Stimulated activated CD4-positive, alpha-beta T cell treated with anti-CD3 and anti-CD28 coated beads, Interleukin-4, amount 100 ng/mL, for 4 hours (primary cell): ENCODE measurements at regions not wholly inside any gene's neighbourhood (a gene's known extent, or its start where the extent isn't known, plus 50 kb on each side); places are given as distances from the start of the nearest gene placed in this dataset.
"Not testable (repeated sequence)": the region's sequence is repeated elsewhere in the genome, so short reads cannot be mapped to it uniquely, and the experiment has no call there.

Experiments
- DNase-seq, 2 experiments: peaks; one replicate each; pipeline ENCODE4 v3.0.0-alpha.2; 2020

DNA sequence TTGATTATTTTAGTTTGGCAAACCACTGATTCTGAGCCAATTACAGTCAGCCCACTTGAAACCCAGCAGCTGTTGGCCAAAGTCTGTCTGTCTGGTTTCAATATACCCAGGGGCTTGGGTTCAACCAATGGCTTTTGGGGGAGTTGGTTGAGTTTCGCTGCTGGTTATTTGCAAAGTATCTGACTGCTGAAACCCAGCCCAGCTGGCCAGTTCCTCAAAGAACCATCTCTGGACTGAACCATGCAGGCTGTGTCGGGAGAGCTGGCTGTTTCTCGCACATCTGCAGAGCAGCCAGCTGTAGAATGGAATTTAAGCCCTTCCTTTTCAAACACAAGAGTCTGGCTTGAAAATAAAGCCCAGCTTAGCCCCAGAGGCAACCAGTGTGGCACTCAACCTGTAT lies 66.0 kb upstream of the PAX7 start:
- no peak for DNase-seq

DNA sequence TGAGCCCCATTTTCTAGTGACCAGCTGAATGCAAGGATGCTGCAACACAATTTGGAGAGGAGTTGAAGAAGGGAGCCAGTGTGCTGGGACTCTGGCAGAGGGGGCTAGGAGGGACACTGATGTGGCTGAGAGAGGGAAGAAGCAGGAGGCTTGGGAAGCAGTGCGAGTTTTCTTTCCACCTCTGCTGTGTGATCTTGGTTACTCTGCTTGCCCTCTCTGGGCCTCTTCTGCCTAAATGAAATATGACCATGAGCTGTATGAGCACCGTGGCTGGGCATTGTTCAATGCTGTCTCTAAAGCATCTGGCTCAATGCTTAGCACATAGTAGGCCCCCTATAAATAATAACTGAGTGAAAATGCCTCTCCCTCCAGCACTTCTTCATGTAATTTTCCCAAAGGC lies 65.3 kb upstream of the PAX7 start:
- no peak for DNase-seq

GRCh38 chr1:18568489-18568888 lies 62.2 kb upstream of the PAX7 start:
- DNase-seq = no peak

DNA sequence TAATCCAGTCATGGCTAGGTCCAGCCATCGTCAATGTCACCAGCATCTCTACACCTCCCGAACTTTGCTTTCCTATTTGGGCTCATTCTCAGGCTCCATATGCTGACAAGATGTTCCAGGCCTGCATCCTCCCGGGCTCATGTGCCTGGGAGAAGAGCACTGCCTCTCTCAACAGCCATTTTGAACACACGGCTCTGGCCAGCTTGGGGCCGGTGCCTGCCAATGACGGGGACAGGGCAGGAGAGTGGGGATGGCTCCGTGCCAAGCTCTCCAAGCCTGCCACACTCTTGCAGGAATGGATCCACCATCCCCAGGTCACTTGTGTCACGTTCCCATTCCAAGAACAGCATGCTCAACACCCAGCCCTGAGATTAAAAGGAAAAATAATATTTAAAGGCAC lies 61.4 kb upstream of the PAX7 start:
- DNase-seq = no peak

DNA sequence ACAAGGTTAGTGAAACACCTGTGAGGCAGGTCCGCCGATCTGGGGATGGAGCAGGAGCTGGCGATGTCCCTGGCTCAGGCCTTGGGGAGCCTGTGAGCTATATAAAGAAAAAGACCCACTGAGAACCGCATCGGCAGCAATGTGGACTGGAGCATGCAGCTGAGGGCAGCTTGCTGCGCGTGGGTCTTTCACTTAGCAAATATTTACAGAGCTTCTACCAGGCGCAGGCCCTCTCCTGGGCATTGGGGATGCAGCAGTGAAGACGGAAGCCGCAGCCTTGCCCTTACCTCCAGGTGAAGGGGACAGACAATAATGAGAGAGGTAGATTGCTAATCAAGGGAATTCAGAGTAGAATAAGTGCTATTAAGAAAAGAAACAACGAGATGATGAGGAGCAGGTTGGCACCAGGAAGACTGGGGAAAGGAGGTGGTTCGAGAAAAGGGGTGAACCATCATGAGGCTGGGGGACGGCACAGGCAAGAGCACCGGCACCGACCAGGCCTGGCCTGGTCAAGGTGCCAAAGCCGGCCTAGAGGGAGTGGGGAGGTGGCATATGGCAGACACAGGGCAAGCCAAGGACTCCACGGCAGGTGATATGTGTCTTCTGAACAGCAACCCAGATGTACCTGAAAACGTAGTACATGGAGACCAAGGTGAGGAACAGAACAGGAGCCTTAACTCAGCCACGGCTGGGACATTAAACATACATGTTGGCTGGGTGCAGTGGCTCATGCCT lies 60.7 kb upstream of the PAX7 start:
- DNase-seq = no peak

- no peak for DNase-seq
Observed at GRCh38 chr1:18571275-18571674, 59.4 kb upstream of the PAX7 start.

- no peak for DNase-seq
Observed at GRCh38 chr1:18572022-18572880, 58.4 kb upstream of the PAX7 start.

- DNase-seq = no peak
Observed at GRCh38 chr1:18573170-18573569, 57.5 kb upstream of the PAX7 start.

GRCh38 chr1:18574754-18575153 lies 55.9 kb upstream of the PAX7 start:
- no peak for DNase-seq

GRCh38 chr1:18575620-18576019 lies 55.0 kb upstream of the PAX7 start:
- peak; percentile 12 to 51 for DNase-seq

GRCh38 chr1:18578271-18578670 lies 52.4 kb upstream of the PAX7 start:
- no peak for DNase-seq

GRCh38 chr1:18579267-18579666 lies 51.4 kb upstream of the PAX7 start:
- DNase-seq = not testable (repeated sequence)

GRCh38 chr1:18580047-18580446 lies 50.6 kb upstream of the PAX7 start:
- no peak for DNase-seq

- DNase-seq = no peak
Observed at GRCh38 chr1:18580691-18581419, 49.8 kb upstream of the PAX7 start.
